OCI-LY1 (cell line): ENCODE measurements at regions not wholly inside any gene's neighbourhood (a gene's known extent, or its start where the extent isn't known, plus 50 kb on each side); places are given as distances from the start of the nearest gene placed in this dataset.

ENCODE experiments used
- H2AFZ ChIP-seq: fragments of 200-600 bp; sonication (generic), shearing (Covaris generic); 2 replicates; pipeline ENCODE4 v1.6.0; 2014; ENCODE audit warnings: antibody characterized with exemption, mild to moderate bottlenecking, low read length
- H3F3A ChIP-seq: fragments of 200-600 bp; sonication (generic), shearing (Covaris generic); 2 replicates; pipeline ENCODE4 v1.6.0; 2014; ENCODE audit warnings: mild to moderate bottlenecking, antibody characterized with exemption, low read length, moderate library complexity; ENCODE audit not compliant: insufficient read depth
- H3K27ac ChIP-seq: fragments of 200-600 bp; sonication (generic); 2 replicates; pipeline ENCODE4 v1.5.1; 2014; ENCODE audit warnings: low read length, mixed run types, mild to moderate bottlenecking, low read depth; ENCODE audit not compliant: poor library complexity, severe bottlenecking
- H3K27me3 ChIP-seq: fragments of 200-600 bp; sonication (generic); 2 replicates; pipeline ENCODE4 v1.6.0; 2014; ENCODE audit warnings: antibody characterized with exemption, mild to moderate bottlenecking, low read length, moderate library complexity; ENCODE audit not compliant: insufficient read depth
- H3K36me3 ChIP-seq: fragments of 200-600 bp; sonication (generic); 2 replicates; pipeline ENCODE4 v1.6.1; 2014; ENCODE audit warnings: mild to moderate bottlenecking, antibody characterized with exemption, low read length, moderate library complexity, mixed read lengths; ENCODE audit not compliant: insufficient read depth
- H3K4me1 ChIP-seq: fragments of 200-600 bp; sonication (generic); 2 replicates; pipeline ENCODE4 v1.5.1; 2014; ENCODE audit warnings: mild to moderate bottlenecking, low read length, moderate library complexity; ENCODE audit not compliant: insufficient read depth, severe bottlenecking
- H3K4me2 ChIP-seq: fragments of 200-600 bp; sonication (generic), shearing (Covaris generic); 2 replicates; pipeline ENCODE4 v1.6.1; 2014; ENCODE audit warnings: low read length
- H3K4me3 ChIP-seq: fragments of 200-600 bp; sonication (generic); 2 replicates; pipeline ENCODE4 v1.5.1; 2014; ENCODE audit warnings: low read length, low read depth, mild to moderate bottlenecking, mixed read lengths; ENCODE audit not compliant: poor library complexity, severe bottlenecking
- H3K79me2 ChIP-seq: fragments of 200-600 bp; shearing (Covaris generic); 2 replicates; pipeline ENCODE4 v1.6.1; 2016; ENCODE audit warnings: mixed run types, low read length, mixed read lengths; ENCODE audit not compliant: insufficient read depth
- H3K9ac ChIP-seq: fragments of 200-600 bp; sonication (generic), shearing (Covaris generic); 2 replicates; pipeline ENCODE4 v1.6.1; 2014; ENCODE audit warnings: mild to moderate bottlenecking, low read length, mixed read lengths
- H3K9me2 ChIP-seq: fragments of 200-600 bp; sonication (generic), shearing (Covaris generic); 2 replicates; pipeline ENCODE4 v1.6.1; 2014; ENCODE audit warnings: low read depth, mild to moderate bottlenecking, low read length, mixed read lengths
- H3K9me3 ChIP-seq: fragments of 200-600 bp; shearing (Covaris generic); 2 replicates; pipeline ENCODE4 v1.6.1; 2014; ENCODE audit warnings: low read length, mixed read lengths
- H4K20me1 ChIP-seq: fragments of 200-600 bp; sonication (generic), shearing (Covaris generic); 2 replicates; pipeline ENCODE4 v1.6.0; 2016; ENCODE audit warnings: mild to moderate bottlenecking, low read length; ENCODE audit not compliant: insufficient read depth
- CTCF ChIP-seq: fragments of 200-600 bp; sonication (generic), shearing (Covaris generic); IDR thresholded peaks from 2 replicates; pipeline ENCODE4 v1.5.1; 2017; ENCODE audit warnings: mild to moderate bottlenecking, antibody characterized with exemption, low read length, moderate library complexity, mixed read lengths
- EZH2 ChIP-seq: fragments of 200-600 bp; sonication (generic), shearing (Covaris generic); IDR thresholded peaks from 2 replicates; pipeline ENCODE4 v1.8.0; 2017; ENCODE audit warnings: borderline replicate concordance, mixed run types, mild to moderate bottlenecking, antibody characterized with exemption, low read length, moderate library complexity, mixed read lengths

- Histone ChIP-seq H3K4me1 (no peaks in the 10 kb centered on the region), H4K20me1 (no peaks in the 10 kb centered on the region), H2AFZ (no peak overlapping the region), H3K27me3 (no peaks in the 10 kb centered on the region), H3K36me3 (no peaks in the 10 kb centered on the region), H3K9me2 (no peaks in the 10 kb centered on the region), H3F3A (no peaks in the 10 kb centered on the region), H3K27ac (no peak overlapping the region), H3K4me3 (no peak overlapping the region), H3K9ac (no peak overlapping the region), H3K79me2 (no peaks in the 10 kb centered on the region), H3K4me2 (no peak overlapping the region), H3K9me3 (no peaks in the 10 kb centered on the region)
- TF ChIP-seq CTCF = no peak
- no peak for TF ChIP-seq EZH2
These were observed 636.3 kb upstream of the TYRP1 start for GRCh38 chr9:12056874-12057273.

DNA sequence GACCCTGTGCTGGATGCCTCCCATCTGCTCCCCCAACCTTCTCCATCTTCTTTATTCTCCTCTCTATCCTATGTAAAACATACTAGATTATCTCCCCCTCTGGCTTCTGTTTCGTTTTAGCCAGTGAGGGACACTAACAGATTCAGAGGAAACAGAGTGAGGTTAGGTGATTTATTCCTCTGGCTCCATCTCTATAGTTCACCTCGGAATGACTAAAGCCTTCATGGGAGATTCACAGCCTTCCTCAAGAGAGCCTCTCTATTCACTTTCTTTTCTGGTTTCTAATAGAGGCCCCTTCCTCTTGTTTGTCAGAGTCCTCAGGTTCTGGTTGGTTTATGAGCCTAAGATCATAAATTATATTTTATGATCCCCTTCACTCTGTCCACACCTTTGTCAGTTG lies 633.1 kb upstream of the TYRP1 start:
- TF ChIP-seq CTCF (no peak), EZH2 (no peak)
- Histone ChIP-seq H3K4me1 (no peaks in the 10 kb centered on the region), H3K4me2 (no peak overlapping the region), H3K9ac (no peak overlapping the region), H3K9me3 (no peaks in the 10 kb centered on the region), H3K4me3 (no peak overlapping the region), H3K27ac (no peak overlapping the region), H3K79me2 (no peaks in the 10 kb centered on the region), H4K20me1 (no peaks in the 10 kb centered on the region), H3F3A (no peaks in the 10 kb centered on the region), H3K27me3 (no peaks in the 10 kb centered on the region), H2AFZ (no peak overlapping the region), H3K36me3 (no peaks in the 10 kb centered on the region), H3K9me2 (no peaks in the 10 kb centered on the region)

DNA sequence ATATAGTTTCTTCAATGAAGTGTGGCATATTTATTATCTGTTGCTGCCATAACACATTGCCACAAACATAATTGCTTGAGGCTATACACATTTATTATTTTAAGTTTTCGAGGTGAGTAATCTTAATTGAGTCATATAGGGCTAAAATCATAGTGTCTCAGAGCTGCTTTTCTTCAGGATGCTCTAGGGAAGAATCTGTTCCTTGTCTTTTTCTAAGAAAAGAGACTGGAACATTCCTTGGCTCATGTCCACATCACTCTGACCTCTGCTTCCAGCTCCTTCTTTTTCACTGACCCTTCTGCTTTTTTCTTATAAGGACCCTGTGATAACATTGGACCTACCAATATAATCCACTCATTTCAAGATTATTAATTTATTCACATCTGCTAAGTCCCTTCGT lies 632.4 kb upstream of the TYRP1 start:
- no peaks in the 10 kb centered on the region for H3F3A ChIP-seq
- H3K4me1 ChIP-seq = no peaks in the 10 kb centered on the region
- no peaks in the 10 kb centered on the region for H4K20me1 ChIP-seq
- H3K27ac ChIP-seq = no peak overlapping the region
- no peaks in the 10 kb centered on the region for H3K27me3 ChIP-seq
- H3K4me3 ChIP-seq = no peak overlapping the region
- no peak overlapping the region for H3K9ac ChIP-seq
- no peaks in the 10 kb centered on the region for H3K9me3 ChIP-seq
- no peaks in the 10 kb centered on the region for H3K9me2 ChIP-seq
- no peak overlapping the region for H2AFZ ChIP-seq
- H3K36me3 ChIP-seq = no peaks in the 10 kb centered on the region
- TF ChIP-seq EZH2 (no peak), CTCF (no peak)
- H3K4me2 ChIP-seq = no peak overlapping the region
- H3K79me2 ChIP-seq = no peaks in the 10 kb centered on the region
